SH-SY5Y (cell line): ENCODE measurements at regions not wholly inside any gene's neighbourhood (a gene's known extent, or its start where the extent isn't known, plus 50 kb on each side); places are given as distances from the start of the nearest gene placed in this dataset.

ENCODE experiments used
- GATA2 ChIP-seq: IDR thresholded peaks from 2 replicates; pipeline ENCODE4 v1.6.1; 2011; ENCODE audit warnings: mild to moderate bottlenecking, low read depth, low read length
- GATA3 ChIP-seq: IDR thresholded peaks from 2 replicates; pipeline ENCODE4 v1.6.1; 2011; ENCODE audit warnings: low read depth, mild to moderate bottlenecking, low read length, moderate library complexity

- TF ChIP-seq GATA3, result no peak
- TF ChIP-seq GATA2, result no peak
Measured at GRCh38 chr10:78706256-78706655, 362.5 kb upstream of the ZMIZ1 start.

GRCh38 chr10:78706726-78707540 lies 361.8 kb upstream of the ZMIZ1 start:
- TF ChIP-seq GATA2, result no peak
- no peak for TF ChIP-seq GATA3

GRCh38 chr10:78707745-78708144 lies 361.0 kb upstream of the ZMIZ1 start:
- no peak for TF ChIP-seq GATA3
- no peak for TF ChIP-seq GATA2

GRCh38 chr10:78712147-78712546 lies 356.6 kb upstream of the ZMIZ1 start:
- TF ChIP-seq GATA3 (no peak), GATA2 (no peak)

GRCh38 chr10:78713659-78714058 lies 355.1 kb upstream of the ZMIZ1 start:
- no peak for TF ChIP-seq GATA3
- no peak for TF ChIP-seq GATA2

GRCh38 chr10:78714225-78714624 lies 354.5 kb upstream of the ZMIZ1 start:
- no peak for TF ChIP-seq GATA3
- no peak for TF ChIP-seq GATA2

GRCh38 chr10:78715435-78715834 lies 353.3 kb upstream of the ZMIZ1 start:
- no peak for TF ChIP-seq GATA3
- TF ChIP-seq GATA2, result no peak

GRCh38 chr10:78716043-78716660 lies 352.6 kb upstream of the ZMIZ1 start:
- TF ChIP-seq GATA2, result no peak
- no peak for TF ChIP-seq GATA3

- TF ChIP-seq GATA3 (no peak), GATA2 (no peak)
Measured at GRCh38 chr10:78717200-78717599, 351.6 kb upstream of the ZMIZ1 start.

GRCh38 chr10:78718032-78718572 lies 350.7 kb upstream of the ZMIZ1 start:
- no peak for TF ChIP-seq GATA2

GRCh38 chr10:78719276-78719675 lies 349.5 kb upstream of the ZMIZ1 start:
- TF ChIP-seq GATA3 (no peak), GATA2 (no peak)

GRCh38 chr10:78720091-78720490 lies 348.7 kb upstream of the ZMIZ1 start:
- TF ChIP-seq GATA3 (no peak), GATA2 (no peak)

- TF ChIP-seq GATA3 (no peak), GATA2 (no peak)
Measured at GRCh38 chr10:78721231-78721630, 347.5 kb upstream of the ZMIZ1 start.

GRCh38 chr10:78724846-78725245 lies 343.9 kb upstream of the ZMIZ1 start:
- TF ChIP-seq GATA3 (no peak), GATA2 (no peak)

- TF ChIP-seq GATA2, result no peak
- TF ChIP-seq GATA3, result no peak
Measured at GRCh38 chr10:78726171-78726570, 342.6 kb upstream of the ZMIZ1 start.
